ENCODE measurements at regions not wholly inside any gene's neighbourhood (a gene's known extent, or its start where the extent isn't known, plus 50 kb on each side); places are given as distances from the start of the nearest gene placed in this dataset.
"Not testable (repeated sequence)": the region's sequence is repeated elsewhere in the genome, so short reads cannot be mapped to it uniquely, and the experiment has no call there.

DNA sequence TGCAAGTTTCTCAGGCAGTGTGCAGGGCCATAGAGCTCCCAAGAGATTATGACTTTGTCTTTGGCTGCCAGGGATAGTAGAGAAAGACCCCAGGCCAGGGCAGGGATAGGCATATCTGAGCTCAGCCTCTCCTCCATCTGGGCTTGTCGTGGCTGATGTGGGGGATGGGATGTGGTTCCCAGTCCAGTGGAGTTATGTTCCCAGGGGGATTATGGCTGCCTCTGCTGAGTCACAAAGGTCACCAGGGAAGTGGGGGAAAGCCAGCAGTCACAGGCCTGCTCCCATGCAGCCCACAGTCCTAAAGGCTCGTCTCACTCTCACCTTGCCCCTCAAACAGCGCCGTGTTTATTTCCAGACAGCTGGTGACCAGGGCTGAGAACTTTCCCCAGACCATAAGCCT is 354.9 kb downstream of the SI start:
- ATAC-seq (no peak), DNase-seq (no peak)
- no peaks in the 10 kb centered on the region for H3K4me1 ChIP-seq
- no peaks in the 10 kb centered on the region for H3K27me3 ChIP-seq
- H3K4me3 ChIP-seq: no peak overlapping the region
- in situ Hi-C loops (cut with MboI; ENCODE audit: low sequenced_read_pairs in 4 of 4): no loop called here
- intact Hi-C loops (cut with DNase I; ENCODE audit: low total_unique reads): no loop called here
- H3K27ac ChIP-seq: no peak overlapping the region
- no peaks in the 10 kb centered on the region for H3K36me3 ChIP-seq
- TF ChIP-seq, protein P1, sequence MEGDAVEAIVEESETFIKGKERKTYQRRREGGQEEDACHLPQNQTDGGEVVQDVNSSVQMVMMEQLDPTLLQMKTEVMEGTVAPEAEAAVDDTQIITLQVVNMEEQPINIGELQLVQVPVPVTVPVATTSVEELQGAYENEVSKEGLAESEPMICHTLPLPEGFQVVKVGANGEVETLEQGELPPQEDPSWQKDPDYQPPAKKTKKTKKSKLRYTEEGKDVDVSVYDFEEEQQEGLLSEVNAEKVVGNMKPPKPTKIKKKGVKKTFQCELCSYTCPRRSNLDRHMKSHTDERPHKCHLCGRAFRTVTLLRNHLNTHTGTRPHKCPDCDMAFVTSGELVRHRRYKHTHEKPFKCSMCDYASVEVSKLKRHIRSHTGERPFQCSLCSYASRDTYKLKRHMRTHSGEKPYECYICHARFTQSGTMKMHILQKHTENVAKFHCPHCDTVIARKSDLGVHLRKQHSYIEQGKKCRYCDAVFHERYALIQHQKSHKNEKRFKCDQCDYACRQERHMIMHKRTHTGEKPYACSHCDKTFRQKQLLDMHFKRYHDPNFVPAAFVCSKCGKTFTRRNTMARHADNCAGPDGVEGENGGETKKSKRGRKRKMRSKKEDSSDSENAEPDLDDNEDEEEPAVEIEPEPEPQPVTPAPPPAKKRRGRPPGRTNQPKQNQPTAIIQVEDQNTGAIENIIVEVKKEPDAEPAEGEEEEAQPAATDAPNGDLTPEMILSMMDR (IDR thresholded peaks at IDR 0.05 in 4 of 5, conservative IDR thresholded peaks at IDR 0.05 in 1 of 5): no peak
- no peak for TF ChIP-seq POLR2A (IDR thresholded peaks at IDR 0.05)
- no peaks in the 10 kb centered on the region for H3K9me3 ChIP-seq

DNA sequence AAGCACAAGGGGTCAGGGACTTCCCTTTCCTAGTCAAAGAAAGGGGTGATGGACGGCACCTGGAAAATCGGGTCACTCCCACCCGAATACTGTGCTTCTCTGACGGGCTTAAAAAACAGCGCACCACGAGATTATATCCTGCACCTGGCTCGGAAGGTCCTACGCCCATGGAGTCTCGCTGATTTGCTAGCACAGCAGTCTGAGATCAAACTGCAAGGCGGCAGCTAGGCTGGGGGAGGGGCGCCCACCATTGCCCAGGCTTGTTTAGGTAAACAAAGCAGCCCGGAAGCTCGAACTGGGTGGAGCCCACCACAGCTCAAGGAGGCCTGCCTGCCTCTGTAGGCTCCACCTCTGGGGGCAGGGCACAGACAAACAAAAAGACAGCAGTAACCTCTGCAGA is 375.5 kb downstream of the SI start:
- DNase-seq; intact Hi-C loops (cut with DNase I; ENCODE audit: low total_unique reads); H3K27me3 ChIP-seq; H3K36me3 ChIP-seq; H3K9me3 ChIP-seq; H3K4me1 ChIP-seq; ATAC-seq; H3K27ac ChIP-seq; H3K4me3 ChIP-seq; in situ Hi-C loops (cut with MboI; ENCODE audit: low sequenced_read_pairs in 4 of 4): not testable (repeated sequence)

DNA sequence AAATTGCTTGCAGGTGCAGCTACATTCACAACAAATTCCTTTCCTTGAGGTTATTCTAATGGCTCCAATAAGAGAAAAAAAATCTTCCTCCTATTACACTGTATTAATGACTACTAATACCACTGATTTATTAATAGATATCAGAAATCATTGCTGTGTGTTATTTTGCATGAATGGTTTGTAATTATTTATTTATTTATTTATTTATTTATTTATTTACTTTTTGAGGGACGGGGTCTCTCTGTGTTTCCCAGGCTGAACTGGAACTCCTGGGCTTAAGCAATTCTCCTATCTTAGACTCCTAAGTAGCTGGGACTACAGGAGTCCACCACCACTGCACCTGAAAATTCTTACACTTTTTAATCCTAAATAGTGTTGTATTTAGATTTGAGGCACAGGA is 390.4 kb downstream of the SI start:
- H3K9me3 ChIP-seq: no peaks in the 10 kb centered on the region
- H3K36me3 ChIP-seq: no peaks in the 10 kb centered on the region
- H3K27ac ChIP-seq: no peak overlapping the region
- intact Hi-C loops (cut with DNase I; ENCODE audit: low total_unique reads) (no loop called here), in situ Hi-C loops (cut with MboI; ENCODE audit: low sequenced_read_pairs in 4 of 4) (no loop called here)
- no peak for ATAC-seq
- no peak for DNase-seq
- H3K4me1 ChIP-seq: no peaks in the 10 kb centered on the region
- TF ChIP-seq, protein P1 (IDR thresholded peaks at IDR 0.05 in 4 of 5, conservative IDR thresholded peaks at IDR 0.05 in 1 of 5): no peak
- no peak for TF ChIP-seq POLR2A (IDR thresholded peaks at IDR 0.05)
- no peaks in the 10 kb centered on the region for H3K27me3 ChIP-seq
- H3K4me3 ChIP-seq: no peak overlapping the region

DNA sequence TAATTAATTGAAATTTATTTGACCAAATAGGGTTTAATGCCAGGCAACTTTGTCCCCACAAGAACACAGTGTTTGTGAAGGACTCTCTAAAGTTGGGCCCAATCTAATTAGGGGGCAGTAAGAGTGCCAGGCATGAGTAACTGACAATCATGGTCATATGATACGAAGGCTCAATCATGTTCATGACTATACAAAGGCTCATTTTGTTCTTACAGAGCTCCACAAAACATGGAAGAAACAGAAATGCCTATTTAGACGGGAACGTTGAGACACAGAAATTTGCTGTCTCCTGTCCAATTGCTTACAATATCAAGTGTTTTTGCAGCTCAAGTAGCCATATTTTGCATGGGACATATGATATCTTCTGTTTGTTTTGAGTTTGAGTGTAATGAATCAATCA is 391.1 kb downstream of the SI start:
- no peaks in the 10 kb centered on the region for H3K27me3 ChIP-seq
- H3K9me3 ChIP-seq: no peaks in the 10 kb centered on the region
- ATAC-seq: no peak
- DNase-seq: no peak
- H3K4me1 ChIP-seq: no peaks in the 10 kb centered on the region
- no peak overlapping the region for H3K27ac ChIP-seq
- H3K4me3 ChIP-seq: no peak overlapping the region
- in situ Hi-C loops (cut with MboI; ENCODE audit: low sequenced_read_pairs in 4 of 4) (no loop called here), intact Hi-C loops (cut with DNase I; ENCODE audit: low total_unique reads) (no loop called here)
- TF ChIP-seq POLR2A (IDR thresholded peaks at IDR 0.05): no peak
- TF ChIP-seq, protein P1 (IDR thresholded peaks at IDR 0.05 in 4 of 5, conservative IDR thresholded peaks at IDR 0.05 in 1 of 5): no peak
- H3K36me3 ChIP-seq: no peaks in the 10 kb centered on the region

DNA sequence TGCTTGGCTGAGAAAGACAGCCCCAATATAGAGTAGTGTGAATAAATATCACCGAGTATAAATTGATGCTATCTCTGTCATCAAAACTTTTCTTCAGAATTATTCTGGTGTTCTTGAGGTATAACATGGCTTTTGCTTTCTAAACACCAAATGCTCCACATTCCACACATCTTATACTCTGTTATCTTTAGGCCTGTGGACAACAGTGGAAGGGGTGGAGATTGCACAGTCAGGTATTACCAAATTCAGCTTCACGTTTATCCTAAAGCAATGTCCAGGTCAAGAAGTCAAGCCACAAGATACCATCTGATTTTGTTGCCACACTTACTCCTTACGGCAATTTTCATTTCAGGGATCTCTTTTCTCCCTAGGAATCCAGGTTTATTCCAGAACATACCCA is 394.8 kb downstream of the SI start:
- H3K9me3 ChIP-seq: no peaks in the 10 kb centered on the region
- no peak overlapping the region for H3K4me3 ChIP-seq
- TF ChIP-seq, protein P1 (IDR thresholded peaks at IDR 0.05 in 4 of 5, conservative IDR thresholded peaks at IDR 0.05 in 1 of 5): no peak
- TF ChIP-seq POLR2A (IDR thresholded peaks at IDR 0.05): no peak
- in situ Hi-C loops (cut with MboI; ENCODE audit: low sequenced_read_pairs in 4 of 4): no loop called here
- ATAC-seq: no peak
- H3K27ac ChIP-seq: no peak overlapping the region
- no peaks in the 10 kb centered on the region for H3K4me1 ChIP-seq
- H3K36me3 ChIP-seq: no peaks in the 10 kb centered on the region
- no peaks in the 10 kb centered on the region for H3K27me3 ChIP-seq
- DNase-seq: no peak
- intact Hi-C loops (cut with DNase I; ENCODE audit: low total_unique reads): no loop called here

Data from gastrocnemius medialis (tissue), 4 donors.